Mucosa of descending colon (tissue), 3 donors: ENCODE measurements at regions not wholly inside any gene's neighbourhood (a gene's known extent, or its start where the extent isn't known, plus 50 kb on each side); places are given as distances from the start of the nearest gene placed in this dataset.

ENCODE experiments used
- ATAC-seq: fragments of 200-7000 bp; cut with Tn5 transposase; one replicate; pipeline ENCODE4 v1.9.1; 2020; ENCODE audit warnings: mild to moderate bottlenecking, moderate library complexity
- DNase-seq, 3 donors: peaks; one replicate each; pipeline ENCODE4 v3.0.0-alpha.2; 2020
- H3K36me3 ChIP-seq: fragments of 200-600 bp; one replicate; pipeline ENCODE4 v1.8.0; 2021; ENCODE audit warnings: low read depth, mild to moderate bottlenecking
- H3K4me1 ChIP-seq: fragments of 200-600 bp; one replicate; pipeline ENCODE4 v1.8.0; 2021; ENCODE audit warnings: low read depth, mild to moderate bottlenecking
- H3K4me3 ChIP-seq: fragments of 200-600 bp; one replicate; pipeline ENCODE4 v1.8.0; 2021; ENCODE audit warnings: mild to moderate bottlenecking
- H3K9me3 ChIP-seq: fragments of 200-600 bp; one replicate; pipeline ENCODE4 v1.8.0; 2021; ENCODE audit warnings: mild to moderate bottlenecking
- intact Hi-C, 2 donors: fragments of 100-400 bp; cut with DNase I in 1 of 2; cut with micrococcal nuclease in 1 of 2; formaldehyde crosslinking; loops; one replicate each; pipeline versions ENCODE4 v1.11.0 to v1.11.1; 2022; cut with DNase I, micrococcal nuclease
- TF ChIP-seq, protein P1 (sequence below): fragments of 200-600 bp; IDR thresholded peaks from one replicate; pipeline ENCODE4 v1.8.0; 2022; ENCODE audit warnings: antibody characterized with exemption, mild to moderate bottlenecking
- donor health status: DM: no; HTN: no; CAD: no; lungs with moderate emphysema.
- donor health status: DM: no; HTN: no; CAD: no.
- donor health status: DM: no; HTN: yes; CAD: no.

GRCh38 chr20:51108638-51109363 is 85.9 kb upstream of the KCNG1 start:
- no peak overlapping the region for H3K4me3 ChIP-seq
- DNase-seq (no peak), ATAC-seq (no peak)
- H3K36me3 ChIP-seq, result no peaks in the 10 kb centered on the region
- no peaks in the 10 kb centered on the region for H3K4me1 ChIP-seq
- no peaks in the 10 kb centered on the region for H3K9me3 ChIP-seq
- intact Hi-C loops, result no loop called here
- TF ChIP-seq, protein P1, sequence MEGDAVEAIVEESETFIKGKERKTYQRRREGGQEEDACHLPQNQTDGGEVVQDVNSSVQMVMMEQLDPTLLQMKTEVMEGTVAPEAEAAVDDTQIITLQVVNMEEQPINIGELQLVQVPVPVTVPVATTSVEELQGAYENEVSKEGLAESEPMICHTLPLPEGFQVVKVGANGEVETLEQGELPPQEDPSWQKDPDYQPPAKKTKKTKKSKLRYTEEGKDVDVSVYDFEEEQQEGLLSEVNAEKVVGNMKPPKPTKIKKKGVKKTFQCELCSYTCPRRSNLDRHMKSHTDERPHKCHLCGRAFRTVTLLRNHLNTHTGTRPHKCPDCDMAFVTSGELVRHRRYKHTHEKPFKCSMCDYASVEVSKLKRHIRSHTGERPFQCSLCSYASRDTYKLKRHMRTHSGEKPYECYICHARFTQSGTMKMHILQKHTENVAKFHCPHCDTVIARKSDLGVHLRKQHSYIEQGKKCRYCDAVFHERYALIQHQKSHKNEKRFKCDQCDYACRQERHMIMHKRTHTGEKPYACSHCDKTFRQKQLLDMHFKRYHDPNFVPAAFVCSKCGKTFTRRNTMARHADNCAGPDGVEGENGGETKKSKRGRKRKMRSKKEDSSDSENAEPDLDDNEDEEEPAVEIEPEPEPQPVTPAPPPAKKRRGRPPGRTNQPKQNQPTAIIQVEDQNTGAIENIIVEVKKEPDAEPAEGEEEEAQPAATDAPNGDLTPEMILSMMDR, result no peak

- intact Hi-C loops, result no loop called here
- Histone ChIP-seq H3K4me1 (no peaks in the 10 kb centered on the region), H3K4me3 (no peak overlapping the region), H3K9me3 (no peaks in the 10 kb centered on the region), H3K36me3 (no peaks in the 10 kb centered on the region)
- TF ChIP-seq, protein P1, result no peak
- DNase-seq (no peak), ATAC-seq (no peak)
Observed at GRCh38 chr20:51106011-51106410, 83.1 kb upstream of the KCNG1 start.

DNA sequence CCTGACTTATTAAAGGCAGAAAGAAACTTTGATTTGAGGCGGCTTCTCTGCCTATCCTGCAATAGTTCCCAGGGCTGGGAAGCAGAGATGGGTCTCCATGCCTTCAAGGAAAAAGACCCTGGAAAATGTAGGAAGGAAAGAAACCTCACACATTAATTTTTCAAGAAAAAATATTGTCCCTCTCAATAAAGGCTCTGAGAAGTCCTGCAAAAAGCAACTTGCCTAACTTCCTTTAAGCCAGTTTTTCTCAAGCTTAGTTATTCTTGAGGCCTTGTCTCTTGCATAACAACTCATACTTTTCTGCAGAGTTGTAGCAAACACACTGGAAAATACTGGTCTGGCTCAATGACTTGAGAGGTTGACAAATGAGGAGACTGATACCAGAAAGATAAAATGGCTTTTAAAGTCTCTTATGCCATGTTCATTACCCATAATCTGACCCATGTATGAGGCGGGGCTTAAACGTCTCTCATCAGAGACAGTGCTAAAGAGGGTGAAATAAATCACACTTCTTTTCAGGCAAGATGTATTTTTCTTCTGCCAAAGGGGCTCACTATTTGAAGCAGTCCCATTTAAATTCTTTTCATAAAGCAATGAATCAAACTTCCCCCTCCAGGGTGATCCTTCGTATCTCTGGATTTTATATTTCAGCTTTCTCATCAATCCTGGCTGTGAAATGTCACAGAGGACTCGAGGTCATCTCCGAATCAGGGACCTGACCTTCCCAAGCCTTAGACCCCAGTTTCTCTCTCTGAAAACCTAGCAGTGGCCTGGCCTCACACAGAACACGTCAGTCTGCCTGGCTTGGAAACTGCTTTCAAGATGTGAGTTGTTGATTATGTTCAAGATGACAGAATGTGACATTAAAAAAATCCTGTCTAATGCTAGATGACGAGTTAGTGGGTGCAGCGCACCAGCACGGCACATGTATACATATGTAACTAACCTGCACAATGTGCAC is 82.3 kb upstream of the KCNG1 start:
- no peak for ATAC-seq
- DNase-seq, result no peak
- Histone ChIP-seq H3K9me3 (no peaks in the 10 kb centered on the region), H3K4me1 (no peaks in the 10 kb centered on the region), H3K36me3 (no peaks in the 10 kb centered on the region), H3K4me3 (no peak overlapping the region)
- TF ChIP-seq, protein P1, result no peak
- intact Hi-C loops, result no loop called here

DNA sequence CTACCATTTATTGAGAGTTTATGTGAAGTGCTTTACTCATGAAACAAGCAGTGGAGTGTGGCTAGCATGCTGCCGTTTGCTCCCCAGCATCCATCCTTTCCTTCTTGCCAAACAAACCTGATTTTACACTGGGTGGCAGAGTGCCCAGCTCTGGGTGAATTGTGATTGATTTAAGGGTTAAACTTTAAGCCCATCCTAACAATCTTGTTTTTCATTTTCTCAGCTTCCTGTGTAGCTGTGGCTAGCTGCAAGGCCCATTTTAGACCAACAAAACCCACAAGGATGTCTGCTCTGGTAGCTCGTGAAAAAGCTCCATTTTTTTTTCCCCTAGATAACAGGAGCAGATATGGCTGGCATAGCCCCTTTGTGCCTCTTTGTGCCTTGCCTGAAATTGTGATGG is 77.7 kb upstream of the KCNG1 start:
- no peaks in the 10 kb centered on the region for H3K36me3 ChIP-seq
- ATAC-seq (peak; percentile 41), DNase-seq (peak in 2 of 3 donors; percentile 62 to 80)
- TF ChIP-seq, protein P1, result no peak
- H3K9me3 ChIP-seq, result no peaks in the 10 kb centered on the region
- no peaks in the 10 kb centered on the region for H3K4me1 ChIP-seq
- intact Hi-C loops, result no loop called here
- no peak overlapping the region for H3K4me3 ChIP-seq

- ATAC-seq (no peak), DNase-seq (no peak)
- Histone ChIP-seq H3K4me3 (no peak overlapping the region), H3K4me1 (no peaks in the 10 kb centered on the region), H3K9me3 (no peaks in the 10 kb centered on the region), H3K36me3 (no peaks in the 10 kb centered on the region)
- TF ChIP-seq, protein P1, result no peak
- intact Hi-C loops, result no loop called here
Observed at GRCh38 chr20:51098284-51098810, 75.4 kb upstream of the KCNG1 start.
